Hepatocyte (in vitro differentiated cells): ENCODE measurements at regions not wholly inside any gene's neighbourhood (a gene's known extent, or its start where the extent isn't known, plus 50 kb on each side); places are given as distances from the start of the nearest gene placed in this dataset.

ENCODE experiments used
- DNase-seq: peaks from one replicate; pipeline ENCODE4 v3.0.0-alpha.2; 2016; ENCODE audit warnings: low spot score
- H2AFZ ChIP-seq: fragments of 200-600 bp; sonication (generic); 2 replicates; pipeline ENCODE4 v1.6.0; 2016; ENCODE audit warnings: antibody characterized with exemption, mild to moderate bottlenecking
- H3K27ac ChIP-seq: fragments of 200-600 bp; sonication (generic); 2 replicates; pipeline ENCODE4 v1.5.1; 2016; ENCODE audit warnings: mild to moderate bottlenecking
- H3K27me3 ChIP-seq: fragments of 200-600 bp; sonication (generic); 2 replicates; pipeline ENCODE4 v1.6.1; 2016
- H3K36me3 ChIP-seq: fragments of 200-600 bp; sonication (generic); replicated peaks from 2 replicates; pipeline ENCODE4 v1.5.1; 2016; ENCODE audit warnings: low read depth; ENCODE audit not compliant: insufficient read depth
- H3K4me1 ChIP-seq: fragments of 200-600 bp; sonication (generic); 2 replicates; pipeline ENCODE4 v1.5.1; 2016; ENCODE audit warnings: mild to moderate bottlenecking, moderate library complexity; ENCODE audit not compliant: insufficient read depth
- H3K4me2 ChIP-seq: fragments of 200-600 bp; sonication (generic); 2 replicates; pipeline ENCODE4 v1.6.0; 2016
- H3K4me3 ChIP-seq: fragments of 200-600 bp; sonication (generic); 2 replicates; pipeline ENCODE4 v1.5.1; 2016; ENCODE audit warnings: mild to moderate bottlenecking
- H3K79me2 ChIP-seq: fragments of 200-600 bp; sonication (generic); 2 replicates; pipeline ENCODE4 v1.6.0; 2017; ENCODE audit warnings: mild to moderate bottlenecking
- H3K9me2 ChIP-seq: fragments of 200-600 bp; sonication (generic); replicated peaks from 2 replicates; pipeline ENCODE4 v1.6.0; 2017; ENCODE audit warnings: mild to moderate bottlenecking; ENCODE audit not compliant: insufficient read depth
- H3K9me3 ChIP-seq: fragments of 200-600 bp; sonication (generic); 2 replicates; pipeline ENCODE4 v1.5.1; 2016; ENCODE audit warnings: low read depth, mild to moderate bottlenecking
- H4K20me1 ChIP-seq: fragments of 200-600 bp; sonication (generic); 2 replicates; pipeline ENCODE4 v1.6.0; 2016; ENCODE audit warnings: mild to moderate bottlenecking; ENCODE audit not compliant: insufficient read depth, poor library complexity, severe bottlenecking
- EZH2 ChIP-seq: fragments of 200-600 bp; sonication (generic); IDR thresholded peaks from 2 replicates; pipeline ENCODE4 v1.6.1; 2016; ENCODE audit warnings: antibody characterized with exemption, mild to moderate bottlenecking, borderline replicate concordance
- EZH2phosphoT487 ChIP-seq: fragments of 200-600 bp; sonication (generic); IDR thresholded peaks from one replicate; pipeline ENCODE4 v1.6.1; 2018; ENCODE audit warnings: antibody characterized with exemption, mild to moderate bottlenecking, low read depth, moderate library complexity; ENCODE audit not compliant: unreplicated experiment, severe bottlenecking
- WGBS: methylation state at CpG from one replicate; pipeline ENCODE4 v1.1.6; 2016; ENCODE audit warnings: low lambda C conversion rate; ENCODE audit errors: missing lambda C conversion rate; 5-methylcytosine and 5-hydroxymethylcytosine counted together
- TF ChIP-seq, protein P1 (sequence below): fragments of 200-600 bp; sonication (generic); IDR thresholded peaks from 2 replicates; pipeline ENCODE4 v1.5.1; 2016; ENCODE audit warnings: antibody characterized with exemption, mild to moderate bottlenecking; ENCODE audit not compliant: poor library complexity

GRCh38 chr21:41634858-41635257 is 126.9 kb upstream of the TMPRSS2 start:
- H3K4me3 ChIP-seq: no peak overlapping the region
- peak overlapping the region; percentile 87 for H3K27ac ChIP-seq
- no peak overlapping the region for H3K4me2 ChIP-seq
- H3K4me1 ChIP-seq: peaks cover 12% of the 10 kb centered on the region
- no peaks in the 10 kb centered on the region for H3K9me3 ChIP-seq
- no peaks in the 10 kb centered on the region for H3K36me3 ChIP-seq
- no peak for DNase-seq
- no peaks in the 10 kb centered on the region for H3K27me3 ChIP-seq
- WGBS: 93% methylated on average over 9 of the region's 9 CpGs
- TF ChIP-seq EZH2phosphoT487 (no peak), EZH2 (no peak)
- TF ChIP-seq, protein P1, sequence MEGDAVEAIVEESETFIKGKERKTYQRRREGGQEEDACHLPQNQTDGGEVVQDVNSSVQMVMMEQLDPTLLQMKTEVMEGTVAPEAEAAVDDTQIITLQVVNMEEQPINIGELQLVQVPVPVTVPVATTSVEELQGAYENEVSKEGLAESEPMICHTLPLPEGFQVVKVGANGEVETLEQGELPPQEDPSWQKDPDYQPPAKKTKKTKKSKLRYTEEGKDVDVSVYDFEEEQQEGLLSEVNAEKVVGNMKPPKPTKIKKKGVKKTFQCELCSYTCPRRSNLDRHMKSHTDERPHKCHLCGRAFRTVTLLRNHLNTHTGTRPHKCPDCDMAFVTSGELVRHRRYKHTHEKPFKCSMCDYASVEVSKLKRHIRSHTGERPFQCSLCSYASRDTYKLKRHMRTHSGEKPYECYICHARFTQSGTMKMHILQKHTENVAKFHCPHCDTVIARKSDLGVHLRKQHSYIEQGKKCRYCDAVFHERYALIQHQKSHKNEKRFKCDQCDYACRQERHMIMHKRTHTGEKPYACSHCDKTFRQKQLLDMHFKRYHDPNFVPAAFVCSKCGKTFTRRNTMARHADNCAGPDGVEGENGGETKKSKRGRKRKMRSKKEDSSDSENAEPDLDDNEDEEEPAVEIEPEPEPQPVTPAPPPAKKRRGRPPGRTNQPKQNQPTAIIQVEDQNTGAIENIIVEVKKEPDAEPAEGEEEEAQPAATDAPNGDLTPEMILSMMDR: no peak
- H3K9me2 ChIP-seq: no peaks in the 10 kb centered on the region
- no peaks in the 10 kb centered on the region for H3K79me2 ChIP-seq
- H2AFZ ChIP-seq: no peak overlapping the region
- no peaks in the 10 kb centered on the region for H4K20me1 ChIP-seq

DNA sequence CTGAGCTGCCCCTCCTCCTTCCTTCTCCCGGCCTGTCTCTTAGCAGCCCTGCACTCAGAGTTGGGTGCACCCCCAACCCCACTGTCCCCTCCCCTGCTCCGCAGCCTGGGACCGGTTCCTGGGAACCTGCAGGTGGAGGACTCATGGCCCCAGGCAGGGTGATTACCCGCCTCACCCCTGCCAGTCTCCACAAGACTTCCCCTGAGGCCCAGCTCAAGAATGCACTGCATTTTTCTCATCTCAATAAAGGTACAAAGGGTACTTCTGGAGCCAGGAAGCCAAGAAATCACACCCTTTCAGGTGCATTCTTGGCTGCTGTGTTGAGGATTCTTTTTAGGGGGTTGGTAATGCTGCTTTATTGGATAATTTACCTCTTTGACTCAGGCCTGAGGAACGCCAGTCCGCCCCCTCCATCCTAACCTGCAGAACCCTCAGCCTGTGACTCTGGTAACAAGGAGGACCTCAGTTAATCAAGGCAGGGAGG is 126.3 kb upstream of the TMPRSS2 start:
- Histone ChIP-seq H3K27me3 (no peaks in the 10 kb centered on the region), H3K4me2 (no peak overlapping the region), H3K9me3 (no peaks in the 10 kb centered on the region), H3K79me2 (no peaks in the 10 kb centered on the region), H3K4me3 (no peak overlapping the region), H3K9me2 (no peaks in the 10 kb centered on the region), H3K36me3 (no peaks in the 10 kb centered on the region), H3K4me1 (peaks cover 12% of the 10 kb centered on the region), H3K27ac (peak overlapping the region; percentile 87), H4K20me1 (no peaks in the 10 kb centered on the region), H2AFZ (no peak overlapping the region)
- WGBS: 47% methylated on average over 6 of the region's 6 CpGs
- peak; percentile 80 for DNase-seq
- no peak for TF ChIP-seq EZH2phosphoT487
- TF ChIP-seq, protein P1: no peak
- no peak for TF ChIP-seq EZH2

GRCh38 chr21:41633627-41634026 is 125.7 kb upstream of the TMPRSS2 start:
- Histone ChIP-seq H4K20me1 (no peaks in the 10 kb centered on the region), H3K36me3 (no peaks in the 10 kb centered on the region), H3K4me3 (no peak overlapping the region), H3K4me2 (no peak overlapping the region), H3K27me3 (no peaks in the 10 kb centered on the region), H3K9me2 (no peaks in the 10 kb centered on the region), H3K79me2 (no peaks in the 10 kb centered on the region), H3K27ac (peak overlapping the region; percentile 81), H2AFZ (no peak overlapping the region), H3K4me1 (peaks cover 12% of the 10 kb centered on the region), H3K9me3 (no peaks in the 10 kb centered on the region)
- TF ChIP-seq EZH2phosphoT487 (no peak), EZH2 (no peak)
- TF ChIP-seq, protein P1: no peak
- DNase-seq: no peak
- WGBS: 97% methylated on average over 4 of the region's 4 CpGs
